Loucy (cell line): ENCODE measurements at regions not wholly inside any gene's neighbourhood (a gene's known extent, or its start where the extent isn't known, plus 50 kb on each side); places are given as distances from the start of the nearest gene placed in this dataset.

Source experiments
- H2AFZ ChIP-seq: fragments of 200-600 bp; sonication (generic); 2 replicates; pipeline ENCODE4 v1.6.0; 2016; ENCODE audit warnings: antibody characterized with exemption, mild to moderate bottlenecking, low read length, moderate library complexity
- H3F3A ChIP-seq: fragments of 200-600 bp; 2 replicates; pipeline ENCODE4 v1.6.0; 2016; ENCODE audit warnings: antibody characterized with exemption, low read depth, mild to moderate bottlenecking
- H3K27me3 ChIP-seq: fragments of 200-600 bp; sonication (generic); 2 replicates; pipeline ENCODE4 v1.6.1; 2014; ENCODE audit warnings: low read length, mild to moderate bottlenecking; ENCODE audit not compliant: insufficient read depth, poor library complexity, severe bottlenecking
- H3K36me3 ChIP-seq: fragments of 200-600 bp; sonication (generic); 2 replicates; pipeline ENCODE4 v1.6.1; 2016; ENCODE audit warnings: low read length; ENCODE audit not compliant: insufficient read depth
- H3K4me1 ChIP-seq: fragments of 200-600 bp; sonication (generic); 2 replicates; pipeline ENCODE4 v1.5.1; 2014; ENCODE audit warnings: low read length, mild to moderate bottlenecking; ENCODE audit not compliant: insufficient read depth, poor library complexity, severe bottlenecking
- H3K4me2 ChIP-seq: fragments of 200-600 bp; sonication (generic); 2 replicates; pipeline ENCODE4 v1.6.0; 2014; ENCODE audit warnings: antibody characterized with exemption, low read length, low read depth, mild to moderate bottlenecking; ENCODE audit not compliant: poor library complexity, severe bottlenecking
- H3K4me3 ChIP-seq: fragments of 200-600 bp; sonication (generic); 2 replicates; pipeline ENCODE4 v1.5.1; 2014; ENCODE audit warnings: low read length, mild to moderate bottlenecking, mixed read lengths; ENCODE audit not compliant: poor library complexity, severe bottlenecking
- H3K79me2 ChIP-seq: fragments of 200-600 bp; sonication (generic); 2 replicates; pipeline ENCODE4 v1.6.1; 2014; ENCODE audit warnings: low read length; ENCODE audit not compliant: insufficient read depth
- H3K9ac ChIP-seq: fragments of 200-600 bp; sonication (generic); 2 replicates; pipeline ENCODE4 v1.6.0; 2014; ENCODE audit warnings: mild to moderate bottlenecking, low read depth, low read length, moderate library complexity; ENCODE audit not compliant: poor library complexity, severe bottlenecking
- H3K9me2 ChIP-seq: fragments of 200-600 bp; sonication (generic); replicated peaks from 2 replicates; pipeline ENCODE4 v1.6.1; 2016; ENCODE audit warnings: low read depth, low read length, mixed read lengths
- H3K9me3 ChIP-seq: fragments of 200-600 bp; sonication (generic); 2 replicates; pipeline ENCODE4 v1.6.1; 2014; ENCODE audit warnings: mild to moderate bottlenecking, antibody characterized with exemption, low read length, low read depth; ENCODE audit not compliant: insufficient read depth
- H4K20me1 ChIP-seq: fragments of 200-600 bp; sonication (generic); 2 replicates; pipeline ENCODE4 v1.6.0; 2014; ENCODE audit warnings: antibody characterized with exemption, low read length, mild to moderate bottlenecking; ENCODE audit not compliant: insufficient read depth, poor library complexity, severe bottlenecking
- CTCF ChIP-seq: fragments of 200-600 bp; sonication (generic); conservative IDR thresholded peaks from 2 replicates; pipeline ENCODE4 v1.5.1; 2014; ENCODE audit warnings: mild to moderate bottlenecking, antibody characterized with exemption, low read length
- EZH2phosphoT487 ChIP-seq: fragments of 200-600 bp; IDR thresholded peaks from 2 replicates; pipeline ENCODE4 v1.6.1; 2018; ENCODE audit warnings: antibody characterized with exemption, mild to moderate bottlenecking, moderate library complexity, borderline replicate concordance

- Histone ChIP-seq H3K4me1 (no peaks in the 10 kb centered on the region), H3K4me2 (no peak overlapping the region), H3K79me2 (no peaks in the 10 kb centered on the region), H3K36me3 (no peaks in the 10 kb centered on the region), H3K27me3 (no peaks in the 10 kb centered on the region), H3F3A (no peaks in the 10 kb centered on the region), H3K9me2 (0 out of 2 replicates have a peak, but pooled peaks cover 3% of the 10 kb centered on the region), H3K9ac (no peak overlapping the region), H4K20me1 (no peaks in the 10 kb centered on the region), H2AFZ (no peak overlapping the region), H3K4me3 (no peak overlapping the region), H3K9me3 (no peaks in the 10 kb centered on the region)
- TF ChIP-seq EZH2phosphoT487 = no peak
- TF ChIP-seq CTCF = no peak
Measured at GRCh38 chr13:80945328-80945727, 604.4 kb upstream of the SPRY2 start.

- TF ChIP-seq CTCF = peak; percentile 21; the same call in 1 of the 2 replicates
- no peak for TF ChIP-seq EZH2phosphoT487
Measured at GRCh38 chr13:80939581-80939980, 598.7 kb upstream of the SPRY2 start.

GRCh38 chr13:80931766-80932165 lies 590.8 kb upstream of the SPRY2 start:
- Histone ChIP-seq H3F3A (no peaks in the 10 kb centered on the region), H2AFZ (no peak overlapping the region), H3K4me1 (no peaks in the 10 kb centered on the region), H3K27me3 (no peaks in the 10 kb centered on the region), H3K79me2 (no peaks in the 10 kb centered on the region), H3K4me3 (no peak overlapping the region), H3K36me3 (no peaks in the 10 kb centered on the region), H3K9me2 (no peaks in the 10 kb centered on the region), H3K9ac (no peak overlapping the region), H4K20me1 (no peaks in the 10 kb centered on the region), H3K9me3 (no peaks in the 10 kb centered on the region), H3K4me2 (no peak overlapping the region)
- TF ChIP-seq EZH2phosphoT487 (no peak), CTCF (no peak)

More at GRCh38 chr13:80939581-80939980, 598.7 kb upstream of the SPRY2 start:
- H3K9me2 ChIP-seq = no peaks in the 10 kb centered on the region
- H2AFZ ChIP-seq = no peak overlapping the region; the same call in 1 of the 2 replicates
- no peaks in the 10 kb centered on the region for H3K9me3 ChIP-seq
- no peaks in the 10 kb centered on the region for H4K20me1 ChIP-seq
- H3K79me2 ChIP-seq = no peaks in the 10 kb centered on the region
- H3K4me3 ChIP-seq = no peak overlapping the region
- H3K9ac ChIP-seq = no peak overlapping the region
- H3K27me3 ChIP-seq = no peaks in the 10 kb centered on the region
- H3K36me3 ChIP-seq = no peaks in the 10 kb centered on the region
- no peaks in the 10 kb centered on the region for H3K4me1 ChIP-seq
- no peaks in the 10 kb centered on the region for H3F3A ChIP-seq
- no peak overlapping the region for H3K4me2 ChIP-seq
